Stomach (tissue), 8 donors: ENCODE measurements at regions not wholly inside any gene's neighbourhood (a gene's known extent, or its start where the extent isn't known, plus 50 kb on each side); places are given as distances from the start of the nearest gene placed in this dataset.
"Not testable (repeated sequence)": the region's sequence is repeated elsewhere in the genome, so short reads cannot be mapped to it uniquely, and the experiment has no call there.

ENCODE experiments used
- DNase-seq, 2 donors: peaks; one replicate each; pipeline versions ENCODE4 v3.0.0 to v3.0.0-alpha.2; 2013 to 2019
- H3K27ac ChIP-seq, 5 donors: fragments of 200-600 bp in 4 of 5; sonication (generic) in 4 of 5; one replicate each; pipeline ENCODE4 v1.5.1; 2013 to 2019; ENCODE audit warnings: mild to moderate bottlenecking in 1 of 5, moderate library complexity in 1 of 5
- H3K27me3 ChIP-seq, 3 donors: fragments of 200-600 bp; sonication (generic); one replicate each; pipeline ENCODE4 v1.5.1; 2017 to 2019; ENCODE audit warnings: mixed run types in 1 of 3
- H3K36me3 ChIP-seq, 4 donors: fragments of 200-600 bp; sonication (generic); 1 replicate in 3 of 4; 2 replicates in 1 of 4; pipeline ENCODE4 v1.5.1; 2016 to 2019
- H3K4me1 ChIP-seq, 4 donors: fragments of 200-600 bp; sonication (generic); one replicate each; pipeline ENCODE4 v1.5.1; 2016 to 2019
- H3K4me3 ChIP-seq, 4 donors: fragments of 200-600 bp; sonication (generic) in 3 of 4; one replicate each; pipeline ENCODE4 v1.5.1; 2016 to 2019; ENCODE audit warnings: mild to moderate bottlenecking in 1 of 4
- H3K9me3 ChIP-seq, 4 donors: fragments of 200-600 bp; sonication (generic); one replicate each; pipeline ENCODE4 v1.5.1; 2016 to 2019
- CTCF ChIP-seq, 7 experiments: fragments of 450-650 bp in 4 of 7; fragments of 200-600 bp in 3 of 7; sonication (generic) in 3 of 7; IDR thresholded peaks; one replicate each; pipeline ENCODE4 v1.5.1; 2016 to 2019; ENCODE audit warnings: antibody characterized with exemption in 7 of 7, control low read depth in 2 of 7, mild to moderate bottlenecking in 1 of 7
- EP300 ChIP-seq: sonication (generic); formaldehyde crosslinking; IDR thresholded peaks from one replicate; pipeline ENCODE4 v1.6.1; 2017; ENCODE audit warnings: antibody characterized with exemption
- POLR2A ChIP-seq, 4 donors: fragments of 450-650 bp; IDR thresholded peaks; one replicate each; pipeline ENCODE4 v1.6.1; 2016; ENCODE audit warnings: antibody characterized with exemption in 4 of 4, control low read depth in 2 of 4, mild to moderate bottlenecking in 1 of 4, moderate library complexity in 1 of 4
- POLR2AphosphoS5 ChIP-seq, 3 donors: sonication (generic); formaldehyde crosslinking; IDR thresholded peaks; one replicate each; pipeline ENCODE4 v1.6.1; 2016; ENCODE audit warnings: antibody characterized with exemption in 3 of 3
- WGBS, 5 donors: extraction: QIAGEN DNeasy Blood & Tissue Kit in 3 of 5; methylation state at CpG; one replicate each; pipeline versions ENCODE4 v1.1.5 to v1.1.7; 2013 to 2018; 5-methylcytosine and 5-hydroxymethylcytosine counted together
- intact Hi-C: fragments of 100-400 bp; cut with DNase I; formaldehyde crosslinking; loops from one replicate; pipeline ENCODE4 v1.15.1; 2023; ENCODE audit warnings: low total_unique reads
- donor health status: healthy with polysubstance abuse.
- donor health status: Bipolar disorder and iron deficiency.
- donor health status: healthy.

- no peak overlapping the region for H3K4me3 ChIP-seq
- no peak for TF ChIP-seq CTCF (IDR thresholded peaks at IDR 0.05)
- no peak for TF ChIP-seq EP300
- TF ChIP-seq POLR2AphosphoS5 (IDR thresholded peaks at IDR 0.05) = no peak
- TF ChIP-seq POLR2A (IDR thresholded peaks at IDR 0.05) = no peak
- H3K9me3 ChIP-seq = no peaks in the 10 kb centered on the region
- no peak for DNase-seq
- no peaks in the 10 kb centered on the region for H3K36me3 ChIP-seq
- intact Hi-C loops = no loop called here
- H3K27ac ChIP-seq = no peak overlapping the region
- H3K4me1 ChIP-seq = no peaks in the 10 kb centered on the region
- no peaks in the 10 kb centered on the region for H3K27me3 ChIP-seq
- WGBS, 5 donors = 65 to 76% (median 67%) methylated on average over 3 to 4 of the region's 4 CpGs
Observed at GRCh38 chr17:16888413-16889087, 83.4 kb downstream of the TNFRSF13B start.

GRCh38 chr17:16887523-16888095, 84.3 kb downstream of the TNFRSF13B start:
- no peaks in the 10 kb centered on the region for H3K9me3 ChIP-seq
- TF ChIP-seq POLR2A (IDR thresholded peaks at IDR 0.05) (no peak), POLR2AphosphoS5 (IDR thresholded peaks at IDR 0.05) (no peak), CTCF (IDR thresholded peaks at IDR 0.05) (no peak), EP300 (no peak)
- no peak overlapping the region for H3K4me3 ChIP-seq
- no peaks in the 10 kb centered on the region for H3K27me3 ChIP-seq
- H3K27ac ChIP-seq = no peak overlapping the region
- no peaks in the 10 kb centered on the region for H3K36me3 ChIP-seq
- no peaks in the 10 kb centered on the region for H3K4me1 ChIP-seq
- DNase-seq = no peak
- intact Hi-C loops = no loop called here
- WGBS, 5 donors = 89 to 96% (median 94%) methylated on average over 4 of the region's 4 CpGs

GRCh38 chr17:16886655-16887322, 85.1 kb downstream of the TNFRSF13B start:
- H3K27ac ChIP-seq = no peak overlapping the region
- intact Hi-C loops = no loop called here
- H3K27me3 ChIP-seq = no peaks in the 10 kb centered on the region
- no peaks in the 10 kb centered on the region for H3K36me3 ChIP-seq
- WGBS, 5 donors = 37 to 79% (median 65%) methylated on average over 4 of the region's 4 CpGs
- no peak overlapping the region for H3K4me3 ChIP-seq
- no peaks in the 10 kb centered on the region for H3K4me1 ChIP-seq
- no peaks in the 10 kb centered on the region for H3K9me3 ChIP-seq
- TF ChIP-seq POLR2AphosphoS5 (IDR thresholded peaks at IDR 0.05) (no peak), EP300 (no peak), CTCF (IDR thresholded peaks at IDR 0.05) (no peak), POLR2A (IDR thresholded peaks at IDR 0.05) (no peak)
- no peak for DNase-seq

DNA sequence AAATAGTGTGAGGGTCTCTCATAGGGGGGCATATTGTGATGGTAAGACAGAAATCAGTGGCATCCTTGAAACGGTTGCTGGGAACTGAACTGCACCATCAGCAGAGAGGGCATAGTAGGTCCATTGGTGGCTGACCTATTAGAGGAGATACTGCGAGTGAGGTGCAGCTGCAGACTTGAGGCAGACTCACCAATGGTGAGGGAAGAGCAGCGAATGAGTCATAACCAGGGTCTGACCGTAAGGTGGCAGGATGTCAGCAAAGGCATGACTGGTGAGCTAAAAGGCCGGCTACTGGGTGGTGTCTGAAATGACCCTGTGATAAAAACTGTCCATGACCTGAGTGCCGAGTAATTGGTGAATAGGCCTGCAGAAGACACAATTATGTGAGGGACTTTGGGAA, 86.7 kb downstream of the TNFRSF13B start:
- H3K36me3 ChIP-seq, H3K9me3 ChIP-seq, H3K27ac ChIP-seq, H3K27me3 ChIP-seq, H3K4me1 ChIP-seq, H3K4me3 ChIP-seq, intact Hi-C loops, DNase-seq: not testable (repeated sequence)
- 67 to 81% (median 79%) methylated on average over 4 of the region's 6 CpGs for WGBS, 5 donors

DNA sequence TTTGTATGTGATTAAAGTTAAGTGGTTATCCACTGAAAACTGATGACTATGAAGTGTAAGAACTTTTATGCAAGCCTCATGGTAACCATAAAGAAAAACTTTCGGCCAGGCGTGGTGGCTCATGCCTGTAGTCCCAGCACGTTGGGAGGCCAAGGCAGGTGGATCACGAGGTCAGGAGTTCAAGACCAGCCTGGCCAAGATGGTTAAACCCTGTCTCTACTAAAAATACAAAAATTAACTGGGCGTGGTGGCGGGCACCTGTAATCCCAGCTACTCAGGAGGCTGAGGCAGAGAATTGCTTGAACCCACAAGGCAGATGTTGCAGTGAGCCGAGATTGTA, 89.0 kb downstream of the TNFRSF13B start:
- H3K4me1 ChIP-seq, H3K27ac ChIP-seq, H3K27me3 ChIP-seq, intact Hi-C loops, DNase-seq, H3K4me3 ChIP-seq, H3K9me3 ChIP-seq, H3K36me3 ChIP-seq: not testable (repeated sequence)
- WGBS, 5 donors = 81 to 97% (median 94%) methylated on average over 7 of the region's 7 CpGs
